ENCODE measurements at regions not wholly inside any gene's neighbourhood (a gene's known extent, or its start where the extent isn't known, plus 50 kb on each side); places are given as distances from the start of the nearest gene placed in this dataset.
"Not testable (repeated sequence)": the region's sequence is repeated elsewhere in the genome, so short reads cannot be mapped to it uniquely, and the experiment has no call there.

DNA sequence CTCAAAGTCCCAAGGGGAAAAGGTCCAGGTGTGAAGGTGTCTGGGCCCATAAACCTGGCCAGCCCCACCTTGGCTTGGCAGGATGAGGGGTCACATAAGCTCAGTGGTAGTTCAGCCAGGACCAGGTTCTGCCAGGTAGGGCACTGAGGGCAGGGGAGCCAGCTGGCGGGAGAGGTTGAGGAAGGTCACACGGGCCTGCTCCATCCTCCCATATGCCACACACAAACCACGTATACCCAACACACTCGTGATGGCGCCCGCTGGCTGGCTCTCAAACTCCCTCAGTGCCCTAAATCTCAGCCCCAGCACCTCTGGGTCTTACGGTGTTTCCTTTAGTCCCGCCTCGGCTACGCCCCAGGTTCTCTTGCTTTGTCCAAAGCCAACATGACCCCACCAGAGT, 160.5 kb downstream of the ZFP36L2 start:
- H3K4me3 ChIP-seq (ENCODE audit: low read length) = no peak overlapping the region
- no peak for DNase-seq (ENCODE audit: low read depth)
- TF ChIP-seq, protein P1, sequence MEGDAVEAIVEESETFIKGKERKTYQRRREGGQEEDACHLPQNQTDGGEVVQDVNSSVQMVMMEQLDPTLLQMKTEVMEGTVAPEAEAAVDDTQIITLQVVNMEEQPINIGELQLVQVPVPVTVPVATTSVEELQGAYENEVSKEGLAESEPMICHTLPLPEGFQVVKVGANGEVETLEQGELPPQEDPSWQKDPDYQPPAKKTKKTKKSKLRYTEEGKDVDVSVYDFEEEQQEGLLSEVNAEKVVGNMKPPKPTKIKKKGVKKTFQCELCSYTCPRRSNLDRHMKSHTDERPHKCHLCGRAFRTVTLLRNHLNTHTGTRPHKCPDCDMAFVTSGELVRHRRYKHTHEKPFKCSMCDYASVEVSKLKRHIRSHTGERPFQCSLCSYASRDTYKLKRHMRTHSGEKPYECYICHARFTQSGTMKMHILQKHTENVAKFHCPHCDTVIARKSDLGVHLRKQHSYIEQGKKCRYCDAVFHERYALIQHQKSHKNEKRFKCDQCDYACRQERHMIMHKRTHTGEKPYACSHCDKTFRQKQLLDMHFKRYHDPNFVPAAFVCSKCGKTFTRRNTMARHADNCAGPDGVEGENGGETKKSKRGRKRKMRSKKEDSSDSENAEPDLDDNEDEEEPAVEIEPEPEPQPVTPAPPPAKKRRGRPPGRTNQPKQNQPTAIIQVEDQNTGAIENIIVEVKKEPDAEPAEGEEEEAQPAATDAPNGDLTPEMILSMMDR (conservative IDR thresholded peaks at IDR 0.05; ENCODE audit: low read length) = no peak

DNA sequence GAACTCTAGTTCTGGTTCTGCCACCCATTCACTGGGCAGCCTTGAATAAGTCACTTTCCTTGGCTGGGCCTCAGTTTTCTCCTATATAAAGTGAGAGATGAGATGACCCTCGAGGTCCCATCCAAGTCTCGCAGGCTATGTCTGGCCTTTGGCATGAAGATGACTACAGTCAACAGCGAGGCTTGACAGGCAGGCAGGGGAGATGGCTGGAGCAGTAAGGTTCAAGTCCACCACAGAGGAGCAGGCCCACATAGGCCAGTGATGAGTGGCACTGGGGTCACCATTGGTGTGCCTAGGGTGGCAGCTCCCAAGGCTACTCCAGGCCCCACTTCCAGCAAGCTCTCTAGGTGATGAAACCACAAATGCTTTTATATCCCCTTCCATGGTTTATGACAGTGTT, 161.4 kb downstream of the ZFP36L2 start:
- TF ChIP-seq, protein P1 (conservative IDR thresholded peaks at IDR 0.05; ENCODE audit: low read length) = no peak
- no peak for DNase-seq (ENCODE audit: low read depth)
- H3K4me3 ChIP-seq (ENCODE audit: low read length) = no peak overlapping the region

DNA sequence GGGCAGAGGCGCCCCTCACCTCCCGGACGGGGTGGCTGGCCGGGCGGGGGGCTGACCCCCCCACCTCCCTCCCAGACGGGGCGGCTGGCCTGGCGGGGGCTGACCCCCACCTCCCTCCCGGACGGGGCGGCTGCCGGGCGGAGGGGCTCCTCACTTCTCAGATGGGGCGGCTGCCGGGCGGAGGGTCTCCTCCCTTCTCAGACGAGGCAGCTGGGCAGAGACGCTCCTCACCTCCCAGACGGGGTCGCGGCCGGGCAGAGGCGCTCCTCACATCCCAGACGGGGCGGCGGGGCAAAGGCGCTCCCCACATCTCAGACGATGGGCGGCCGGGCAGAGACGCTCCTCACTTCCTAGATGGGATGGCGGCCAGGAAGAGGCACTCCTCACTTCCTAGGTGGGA, 163.3 kb downstream of the ZFP36L2 start:
- not testable (repeated sequence) for DNase-seq (ENCODE audit: low read depth); H3K4me3 ChIP-seq (ENCODE audit: low read length)

DNA sequence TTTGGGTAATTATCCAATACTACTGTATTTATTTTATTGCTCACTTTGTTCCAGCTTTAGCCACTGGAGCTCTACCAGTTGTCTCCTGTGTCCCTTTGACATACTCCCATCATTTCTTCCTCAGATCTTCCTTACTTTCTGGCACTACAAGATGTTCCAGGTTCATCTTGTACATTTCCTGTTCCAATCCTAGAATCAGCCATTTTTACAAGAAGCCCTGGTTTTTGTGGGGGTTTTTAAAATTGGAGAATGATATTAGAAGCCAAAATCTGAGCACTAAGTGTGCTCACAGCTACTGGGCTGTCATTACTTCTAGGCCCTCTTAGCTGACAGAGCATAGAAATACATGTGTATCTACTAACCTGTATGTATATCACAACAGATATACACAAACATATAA, 164.3 kb downstream of the ZFP36L2 start:
- H3K4me3 ChIP-seq (ENCODE audit: low read length) = no peak overlapping the region
- DNase-seq (ENCODE audit: low read depth) = no peak
- TF ChIP-seq, protein P1 (conservative IDR thresholded peaks at IDR 0.05; ENCODE audit: low read length) = no peak

DNA sequence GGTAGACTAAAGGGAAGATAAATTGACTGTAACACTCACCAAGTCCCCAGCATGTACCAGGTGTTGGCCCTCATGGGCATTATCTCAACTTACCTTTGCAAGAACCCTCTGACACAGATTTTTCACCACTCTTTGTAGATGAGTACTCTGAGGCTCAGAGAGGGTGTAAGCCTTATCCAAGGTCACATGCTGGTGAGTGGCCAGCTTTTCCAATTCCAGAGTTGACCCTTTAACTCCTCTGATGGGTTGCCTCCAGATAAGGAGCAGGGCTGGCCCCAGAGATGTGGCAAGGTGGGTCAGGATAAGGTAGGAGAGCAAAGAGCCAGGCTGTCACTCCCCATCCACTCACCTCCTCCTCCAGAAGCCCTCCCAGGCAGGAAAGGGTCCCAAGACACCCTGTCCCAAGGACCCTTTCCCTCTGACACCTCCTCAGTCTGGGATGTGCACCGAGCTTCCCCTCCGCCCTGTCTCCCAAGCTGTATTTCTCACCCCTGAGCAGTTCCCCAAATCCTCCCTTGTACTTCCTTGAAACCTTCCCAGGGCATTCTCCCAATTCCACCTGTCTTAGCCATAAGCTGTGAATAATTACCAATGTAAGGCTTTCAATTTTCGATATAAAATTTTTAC, 165.9 kb downstream of the ZFP36L2 start:
- TF ChIP-seq, protein P1 (conservative IDR thresholded peaks at IDR 0.05; ENCODE audit: low read length) = no peak
- DNase-seq (ENCODE audit: low read depth) = no peak
- no peak overlapping the region for H3K4me3 ChIP-seq (ENCODE audit: low read length)

DNA sequence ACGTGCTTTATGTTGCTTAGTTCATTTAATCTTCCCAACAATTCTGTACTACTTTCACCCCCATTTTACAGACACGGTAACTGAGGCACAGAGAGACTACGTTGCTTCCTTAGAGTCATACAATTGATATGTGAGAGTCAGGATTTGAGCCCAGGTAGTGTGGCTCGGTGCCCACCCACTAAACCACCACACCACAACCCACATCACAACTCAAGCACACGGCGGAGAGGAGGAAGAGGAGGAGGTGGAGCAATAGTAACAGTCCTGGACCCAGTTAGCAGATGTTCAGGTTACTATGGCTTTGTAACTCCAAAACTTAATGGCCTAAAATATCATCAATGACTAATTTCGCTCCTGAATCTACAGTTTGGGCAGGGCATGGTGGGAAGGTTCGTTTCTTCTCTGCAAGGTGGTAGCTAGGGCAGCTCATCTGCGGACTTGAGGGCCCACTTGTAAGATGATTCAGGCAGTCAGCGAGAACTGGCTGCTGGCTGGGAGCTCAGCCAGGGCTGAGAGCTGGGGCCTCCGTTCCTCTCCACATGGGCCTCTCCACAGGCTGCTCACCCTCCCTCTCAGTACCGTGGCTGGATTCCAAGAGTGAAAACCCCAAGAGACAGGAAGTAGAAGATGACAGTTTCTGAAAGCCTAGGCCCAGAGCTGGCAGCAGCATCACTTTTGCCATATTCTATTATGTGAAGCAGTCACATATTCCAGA, 167.1 kb downstream of the ZFP36L2 start:
- DNase-seq (ENCODE audit: low read depth) = peak; percentile 97
- TF ChIP-seq, protein P1 (conservative IDR thresholded peaks at IDR 0.05; ENCODE audit: low read length) = no peak
- H3K4me3 ChIP-seq (ENCODE audit: low read length) = no peak overlapping the region

DNA sequence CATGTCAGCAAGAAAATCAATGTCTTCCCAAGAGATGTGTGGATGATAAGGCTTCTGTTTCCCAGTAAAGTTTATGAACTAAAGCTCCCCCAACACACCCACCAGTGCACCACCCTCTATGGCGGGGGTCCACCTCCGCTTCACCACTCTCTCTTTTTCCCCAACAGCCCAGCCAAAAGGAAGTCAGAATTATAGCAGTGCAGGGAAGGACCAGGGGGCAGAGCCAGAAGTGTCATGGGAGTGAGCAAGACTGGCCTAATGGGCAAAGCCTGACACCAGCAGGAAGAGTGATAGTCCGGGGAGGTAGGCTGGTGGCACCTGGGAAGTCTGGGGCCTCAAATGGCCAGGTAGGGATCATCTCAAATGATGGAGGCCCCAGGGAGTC, 167.7 kb downstream of the ZFP36L2 start:
- H3K4me3 ChIP-seq (ENCODE audit: low read length) = no peak overlapping the region
- TF ChIP-seq, protein P1 (conservative IDR thresholded peaks at IDR 0.05; ENCODE audit: low read length) = no peak
- no peak for DNase-seq (ENCODE audit: low read depth)
